Tibial artery (tissue), 4 donors: ENCODE measurements at regions not wholly inside any gene's neighbourhood (a gene's known extent, or its start where the extent isn't known, plus 50 kb on each side); places are given as distances from the start of the nearest gene placed in this dataset.

ENCODE experiments used
- DNase-seq, 2 donors: peaks; one replicate each; pipeline ENCODE4 v3.0.0-alpha.2; 2019
- H3K27ac ChIP-seq, 2 donors: fragments of 200-600 bp; sonication (generic) in 1 of 2; 1 replicate in 1 of 2; 2 replicates in 1 of 2; pipeline ENCODE4 v1.5.1; 2018 to 2019; ENCODE audit warnings: mild to moderate bottlenecking in 1 of 2
- H3K27me3 ChIP-seq, 2 donors: fragments of 200-600 bp; sonication (generic) in 1 of 2; one replicate each; pipeline versions ENCODE4 v1.5.1 to v1.6.0; 2016 to 2019
- H3K36me3 ChIP-seq, 3 donors: fragments of 200-600 bp; sonication (generic) in 2 of 3; one replicate each; pipeline ENCODE4 v1.5.1; 2016 to 2019; ENCODE audit warnings: mild to moderate bottlenecking in 2 of 3
- H3K4me1 ChIP-seq, 4 donors: fragments of 200-600 bp; sonication (generic) in 2 of 4; 1 replicate in 3 of 4; 2 replicates in 1 of 4; pipeline ENCODE4 v1.5.1; 2016 to 2019
- H3K4me3 ChIP-seq, 2 donors: fragments of 200-600 bp; sonication (generic) in 1 of 2; 1 replicate in 1 of 2; 2 replicates in 1 of 2; pipeline ENCODE4 v1.5.1; 2018 to 2019; ENCODE audit warnings: mild to moderate bottlenecking in 2 of 2
- H3K9me3 ChIP-seq, 3 donors: fragments of 200-600 bp; sonication (generic) in 1 of 3; one replicate each; pipeline ENCODE4 v1.5.1; 2016 to 2019
- intact Hi-C: fragments of 100-400 bp; cut with DNase I; formaldehyde crosslinking; loops from one replicate; pipeline ENCODE4 v1.15.0; 2023; ENCODE audit warnings: low total_unique reads
- TF ChIP-seq, protein P1 (sequence below), 2 experiments: fragments of 200-600 bp in 1 of 2; fragments of 450-650 bp in 1 of 2; IDR thresholded peaks; one replicate each; pipeline ENCODE4 v1.5.1; 2017 to 2019; ENCODE audit warnings: antibody characterized with exemption in 2 of 2, mild to moderate bottlenecking in 1 of 2, moderate library complexity in 1 of 2

DNA sequence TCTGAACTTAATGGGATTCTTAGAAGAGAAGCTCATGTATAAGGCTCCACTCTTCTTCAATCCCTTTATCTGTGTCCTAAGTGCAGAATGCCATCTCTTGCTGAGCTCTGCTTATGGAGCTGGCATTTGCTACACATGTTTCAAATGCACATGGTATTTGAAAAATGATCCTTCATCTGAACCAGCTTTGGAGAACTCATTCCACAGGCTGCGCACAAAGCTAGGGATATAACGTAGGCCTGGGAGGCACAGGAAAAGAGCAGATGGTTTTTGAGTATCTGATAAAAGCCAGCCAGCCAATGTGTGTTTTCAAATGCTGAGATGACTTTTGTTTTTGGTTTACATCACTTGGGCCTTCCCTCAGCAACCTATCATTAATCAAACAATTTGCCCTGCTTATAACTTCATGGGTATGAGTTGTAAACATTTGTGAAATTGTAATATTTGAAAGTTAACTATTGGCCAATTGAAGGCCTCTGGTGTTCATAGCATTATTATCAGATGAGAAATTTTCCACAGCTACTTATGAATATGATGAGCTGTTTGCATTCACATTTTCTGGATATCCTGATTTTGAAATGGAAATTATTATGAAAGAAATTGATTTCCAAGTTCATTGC, 729.0 kb downstream of the FGF9 start:
- no peaks in the 10 kb centered on the region for H3K9me3 ChIP-seq
- no peak overlapping the region for H3K27ac ChIP-seq
- intact Hi-C loops: no loop called here
- no peak overlapping the region for H3K4me3 ChIP-seq
- TF ChIP-seq, protein P1, sequence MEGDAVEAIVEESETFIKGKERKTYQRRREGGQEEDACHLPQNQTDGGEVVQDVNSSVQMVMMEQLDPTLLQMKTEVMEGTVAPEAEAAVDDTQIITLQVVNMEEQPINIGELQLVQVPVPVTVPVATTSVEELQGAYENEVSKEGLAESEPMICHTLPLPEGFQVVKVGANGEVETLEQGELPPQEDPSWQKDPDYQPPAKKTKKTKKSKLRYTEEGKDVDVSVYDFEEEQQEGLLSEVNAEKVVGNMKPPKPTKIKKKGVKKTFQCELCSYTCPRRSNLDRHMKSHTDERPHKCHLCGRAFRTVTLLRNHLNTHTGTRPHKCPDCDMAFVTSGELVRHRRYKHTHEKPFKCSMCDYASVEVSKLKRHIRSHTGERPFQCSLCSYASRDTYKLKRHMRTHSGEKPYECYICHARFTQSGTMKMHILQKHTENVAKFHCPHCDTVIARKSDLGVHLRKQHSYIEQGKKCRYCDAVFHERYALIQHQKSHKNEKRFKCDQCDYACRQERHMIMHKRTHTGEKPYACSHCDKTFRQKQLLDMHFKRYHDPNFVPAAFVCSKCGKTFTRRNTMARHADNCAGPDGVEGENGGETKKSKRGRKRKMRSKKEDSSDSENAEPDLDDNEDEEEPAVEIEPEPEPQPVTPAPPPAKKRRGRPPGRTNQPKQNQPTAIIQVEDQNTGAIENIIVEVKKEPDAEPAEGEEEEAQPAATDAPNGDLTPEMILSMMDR (IDR thresholded peaks at IDR 0.05): no peak
- H3K4me1 ChIP-seq: no peaks in the 10 kb centered on the region
- no peaks in the 10 kb centered on the region for H3K36me3 ChIP-seq
- DNase-seq: no peak
- no peaks in the 10 kb centered on the region for H3K27me3 ChIP-seq

- H3K27ac ChIP-seq: no peak overlapping the region
- H3K36me3 ChIP-seq: no peaks in the 10 kb centered on the region
- H3K9me3 ChIP-seq: no peaks in the 10 kb centered on the region
- intact Hi-C loops: no loop called here
- no peak for DNase-seq
- TF ChIP-seq, protein P1 (IDR thresholded peaks at IDR 0.05): no peak
- H3K4me1 ChIP-seq: no peaks in the 10 kb centered on the region
- no peak overlapping the region for H3K4me3 ChIP-seq
- no peaks in the 10 kb centered on the region for H3K27me3 ChIP-seq
Observed at GRCh38 chr13:22402682-22403081, 731.8 kb downstream of the FGF9 start.

DNA sequence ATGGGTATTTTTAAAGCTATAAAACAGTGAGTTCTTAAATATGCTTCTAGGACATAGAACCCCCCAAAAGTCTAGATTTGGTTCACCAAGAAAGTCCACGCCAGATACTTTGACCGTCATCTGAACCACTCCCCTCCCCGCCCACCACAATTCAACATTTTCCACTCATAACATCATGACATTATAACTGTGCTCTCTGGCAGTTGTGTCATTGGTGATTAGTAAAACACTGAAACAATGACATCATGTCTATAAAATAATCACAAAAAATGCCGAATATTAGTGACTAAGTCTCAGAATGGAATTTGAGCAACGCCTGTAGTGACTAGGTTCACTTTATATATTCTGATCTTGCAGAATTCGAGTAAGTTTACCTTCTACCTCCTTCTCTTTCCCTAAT, 732.3 kb downstream of the FGF9 start:
- Histone ChIP-seq H3K4me3 (no peak overlapping the region), H3K4me1 (no peaks in the 10 kb centered on the region), H3K9me3 (no peaks in the 10 kb centered on the region), H3K36me3 (no peaks in the 10 kb centered on the region), H3K27ac (no peak overlapping the region), H3K27me3 (no peaks in the 10 kb centered on the region)
- DNase-seq: no peak
- intact Hi-C loops: no loop called here
- TF ChIP-seq, protein P1 (IDR thresholded peaks at IDR 0.05): no peak

- Histone ChIP-seq H3K27me3 (no peaks in the 10 kb centered on the region), H3K36me3 (no peaks in the 10 kb centered on the region), H3K9me3 (no peaks in the 10 kb centered on the region), H3K4me3 (no peak overlapping the region), H3K4me1 (no peaks in the 10 kb centered on the region), H3K27ac (no peak overlapping the region)
- intact Hi-C loops: no loop called here
- no peak for DNase-seq
- TF ChIP-seq, protein P1 (IDR thresholded peaks at IDR 0.05): no peak
Observed at GRCh38 chr13:22405891-22406290, 735.0 kb downstream of the FGF9 start.

DNA sequence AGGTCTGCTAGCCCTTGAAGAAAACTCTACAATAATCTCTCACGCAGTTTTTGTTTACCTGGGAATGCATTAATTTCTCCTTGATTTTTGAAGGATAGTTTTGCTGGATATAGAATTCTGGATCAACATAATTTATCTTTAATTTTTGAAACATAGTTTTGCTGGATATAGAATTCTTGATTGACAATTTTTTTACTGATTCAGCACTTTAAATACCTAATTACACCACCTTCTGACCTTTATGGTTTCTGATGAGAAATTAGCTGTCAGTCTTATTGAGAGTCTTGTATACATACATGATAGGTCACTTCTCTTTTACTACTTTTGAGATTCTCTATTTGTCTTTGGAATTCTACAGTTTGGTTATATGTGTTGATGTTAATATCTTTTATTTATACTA, 741.6 kb downstream of the FGF9 start:
- TF ChIP-seq, protein P1 (IDR thresholded peaks at IDR 0.05): no peak
- Histone ChIP-seq H3K4me1 (no peaks in the 10 kb centered on the region), H3K27me3 (no peaks in the 10 kb centered on the region), H3K27ac (no peak overlapping the region), H3K9me3 (peaks cover 0 to 15% (median 8%) of the 10 kb centered on the region in 3 donors), H3K4me3 (no peak overlapping the region), H3K36me3 (no peaks in the 10 kb centered on the region)
- no peak for DNase-seq
- intact Hi-C loops: no loop called here

DNA sequence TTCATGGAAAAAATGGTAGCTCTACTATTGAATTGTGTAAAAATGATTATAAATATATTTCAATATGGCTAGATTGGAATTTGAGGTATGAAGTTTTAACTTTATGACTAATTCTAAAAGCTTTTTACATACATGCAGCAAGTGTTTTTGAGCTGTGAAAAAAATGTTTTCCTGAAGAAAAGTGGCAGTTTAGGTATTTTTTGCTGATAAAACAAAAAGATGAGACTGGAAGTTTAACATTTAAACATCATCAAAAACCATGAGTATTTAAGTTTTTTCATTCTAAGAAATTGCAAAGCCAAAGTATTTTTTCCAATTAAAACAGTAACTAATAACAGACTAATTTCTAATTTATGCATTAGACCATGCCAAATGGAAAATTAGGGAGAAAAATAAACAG, 751.1 kb downstream of the FGF9 start:
- no peaks in the 10 kb centered on the region for H3K27me3 ChIP-seq
- no peak for DNase-seq
- TF ChIP-seq, protein P1 (IDR thresholded peaks at IDR 0.05): no peak
- H3K4me3 ChIP-seq: no peak overlapping the region
- no peak overlapping the region for H3K27ac ChIP-seq
- H3K4me1 ChIP-seq: no peaks in the 10 kb centered on the region
- intact Hi-C loops: no loop called here
- no peaks in the 10 kb centered on the region for H3K36me3 ChIP-seq
- no peaks in the 10 kb centered on the region for H3K9me3 ChIP-seq
